Esophagus squamous epithelium (tissue), 5 donors: ENCODE measurements at regions not wholly inside any gene's neighbourhood (a gene's known extent, or its start where the extent isn't known, plus 50 kb on each side); places are given as distances from the start of the nearest gene placed in this dataset.
"Not testable (repeated sequence)": the region's sequence is repeated elsewhere in the genome, so short reads cannot be mapped to it uniquely, and the experiment has no call there.

Source experiments
- DNase-seq: peaks from one replicate; lab custom pipeline; 2025; lab: John Stamatoyannopoulos, UW
- H3K27ac ChIP-seq, 4 donors: fragments of 200-600 bp; sonication (generic); one replicate each; pipeline ENCODE4 v1.5.1; 2016 to 2019; ENCODE audit warnings: mild to moderate bottlenecking in 1 of 4
- H3K27me3 ChIP-seq, 4 donors: fragments of 200-600 bp; sonication (generic); 1 replicate in 3 of 4; 2 replicates in 1 of 4; pipeline versions ENCODE4 v1.5.1 to v1.6.0; 2017 to 2021; ENCODE audit warnings: antibody characterized with exemption in 1 of 4
- H3K36me3 ChIP-seq, 3 donors: fragments of 200-600 bp; sonication (generic); one replicate each; pipeline ENCODE4 v1.5.1; 2016 to 2019
- H3K4me1 ChIP-seq, 3 donors: fragments of 200-600 bp; sonication (generic); one replicate each; pipeline ENCODE4 v1.5.1; 2017 to 2019
- H3K4me3 ChIP-seq, 4 donors: fragments of 200-600 bp; sonication (generic); 1 replicate in 3 of 4; 2 replicates in 1 of 4; pipeline ENCODE4 v1.5.1; 2016 to 2019; ENCODE audit warnings: mild to moderate bottlenecking in 2 of 4, moderate library complexity in 1 of 4
- H3K9me3 ChIP-seq, 3 donors: fragments of 200-600 bp; sonication (generic); one replicate each; pipeline ENCODE4 v1.5.1; 2016 to 2019
- POLR2A ChIP-seq, 4 donors: fragments of 450-650 bp; IDR thresholded peaks; one replicate each; pipeline ENCODE4 v1.6.1; 2017; ENCODE audit warnings: antibody characterized with exemption in 4 of 4, mild to moderate bottlenecking in 4 of 4, moderate library complexity in 3 of 4
- WGBS, 2 donors: methylation state at CpG; one replicate each; pipeline ENCODE4 v1.1.5; 2018; 5-methylcytosine and 5-hydroxymethylcytosine counted together
- intact Hi-C: fragments of 100-400 bp; cut with DNase I; formaldehyde crosslinking; loops from one replicate; pipeline ENCODE4 v1.15.0; 2022
- TF ChIP-seq, protein P1 (sequence below), 6 experiments: fragments of 450-650 bp in 4 of 6; fragments of 200-600 bp in 2 of 6; sonication (generic) in 2 of 6; IDR thresholded peaks; one replicate each; pipeline ENCODE4 v1.5.1; 2016 to 2019; ENCODE audit warnings: antibody characterized with exemption in 6 of 6, mild to moderate bottlenecking in 4 of 6, moderate library complexity in 4 of 6
- donor health status: DM: yes; HTN: yes; CAD: no.

DNA sequence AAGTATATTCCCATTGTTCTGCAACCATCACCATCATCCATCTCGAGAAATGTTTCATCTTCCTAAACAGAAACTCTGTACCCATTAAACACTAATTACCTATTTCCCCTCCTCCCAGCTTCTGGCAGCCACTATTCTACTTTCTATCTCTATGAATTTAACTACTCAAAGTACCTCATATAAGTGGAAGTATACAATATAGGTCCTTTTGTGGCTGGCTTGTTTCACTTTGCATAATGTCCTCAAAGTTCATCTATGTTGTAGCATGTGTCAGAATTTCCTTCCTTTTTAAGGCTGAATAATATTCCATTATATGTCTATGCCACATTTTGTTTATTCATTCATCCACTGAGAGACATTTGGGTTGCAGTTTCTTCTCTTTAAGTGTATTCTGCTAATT is 159.4 kb downstream of the KCNRG start:
- H3K4me3 ChIP-seq, result no peak overlapping the region
- TF ChIP-seq, protein P1, sequence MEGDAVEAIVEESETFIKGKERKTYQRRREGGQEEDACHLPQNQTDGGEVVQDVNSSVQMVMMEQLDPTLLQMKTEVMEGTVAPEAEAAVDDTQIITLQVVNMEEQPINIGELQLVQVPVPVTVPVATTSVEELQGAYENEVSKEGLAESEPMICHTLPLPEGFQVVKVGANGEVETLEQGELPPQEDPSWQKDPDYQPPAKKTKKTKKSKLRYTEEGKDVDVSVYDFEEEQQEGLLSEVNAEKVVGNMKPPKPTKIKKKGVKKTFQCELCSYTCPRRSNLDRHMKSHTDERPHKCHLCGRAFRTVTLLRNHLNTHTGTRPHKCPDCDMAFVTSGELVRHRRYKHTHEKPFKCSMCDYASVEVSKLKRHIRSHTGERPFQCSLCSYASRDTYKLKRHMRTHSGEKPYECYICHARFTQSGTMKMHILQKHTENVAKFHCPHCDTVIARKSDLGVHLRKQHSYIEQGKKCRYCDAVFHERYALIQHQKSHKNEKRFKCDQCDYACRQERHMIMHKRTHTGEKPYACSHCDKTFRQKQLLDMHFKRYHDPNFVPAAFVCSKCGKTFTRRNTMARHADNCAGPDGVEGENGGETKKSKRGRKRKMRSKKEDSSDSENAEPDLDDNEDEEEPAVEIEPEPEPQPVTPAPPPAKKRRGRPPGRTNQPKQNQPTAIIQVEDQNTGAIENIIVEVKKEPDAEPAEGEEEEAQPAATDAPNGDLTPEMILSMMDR (IDR thresholded peaks at IDR 0.05), result no peak
- TF ChIP-seq POLR2A (IDR thresholded peaks at IDR 0.05), result no peak
- intact Hi-C loops, result no loop called here
- H3K36me3 ChIP-seq, result no peaks in the 10 kb centered on the region
- no peaks in the 10 kb centered on the region for H3K9me3 ChIP-seq
- DNase-seq, result no peak
- no peaks in the 10 kb centered on the region for H3K27me3 ChIP-seq
- WGBS, 2 donors, result 82 to 94% methylated on average over 1 of the region's 1 CpG
- H3K27ac ChIP-seq, result no peak overlapping the region
- H3K4me1 ChIP-seq, result no peaks in the 10 kb centered on the region

DNA sequence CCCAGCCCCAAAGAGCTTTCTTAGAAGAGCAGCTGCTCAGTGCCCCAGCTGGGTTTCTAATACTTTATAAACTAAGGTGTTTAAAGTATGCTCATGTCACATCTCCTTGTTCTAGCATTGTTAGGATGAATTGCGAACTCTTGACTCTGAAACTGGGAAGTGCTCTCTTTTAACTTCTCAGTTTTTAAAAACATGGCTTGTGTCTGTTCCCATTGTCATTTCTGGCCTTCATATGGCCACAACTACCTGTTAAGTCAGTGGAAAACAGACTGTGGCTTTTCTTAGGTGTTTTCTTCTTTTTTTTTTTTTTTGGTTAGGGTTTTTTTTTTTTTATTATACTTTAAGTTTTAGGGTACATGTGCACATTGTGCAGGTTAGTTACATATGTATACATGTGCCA is 164.7 kb downstream of the KCNRG start:
- TF ChIP-seq, protein P1 (IDR thresholded peaks at IDR 0.05), result no peak
- no peak for TF ChIP-seq POLR2A (IDR thresholded peaks at IDR 0.05)
- Histone ChIP-seq H3K27me3 (no peaks in the 10 kb centered on the region), H3K27ac (no peak overlapping the region), H3K9me3 (no peaks in the 10 kb centered on the region), H3K4me3 (no peak overlapping the region), H3K36me3 (no peaks in the 10 kb centered on the region), H3K4me1 (no peaks in the 10 kb centered on the region)
- WGBS, 2 donors, result 0 to 88% methylated on average over 1 of the region's 1 CpG
- intact Hi-C loops, result no loop called here
- no peak for DNase-seq

- H3K9me3 ChIP-seq, H3K4me1 ChIP-seq, intact Hi-C loops, H3K4me3 ChIP-seq, H3K36me3 ChIP-seq, H3K27me3 ChIP-seq, DNase-seq, H3K27ac ChIP-seq: not testable (repeated sequence)
- 89 to 93% methylated on average over 7 to 23 of the region's 32 CpGs for WGBS, 2 donors
These were observed 170.8 kb downstream of the KCNRG start for GRCh38 chr13:50185769-50186763.

- Histone ChIP-seq H3K27me3 (no peaks in the 10 kb centered on the region), H3K36me3 (no peaks in the 10 kb centered on the region), H3K9me3 (no peaks in the 10 kb centered on the region), H3K27ac (no peak overlapping the region), H3K4me3 (no peak overlapping the region), H3K4me1 (peaks cover 0 to 3% (median 0%) of the 10 kb centered on the region in 3 donors)
- 87 to 89% methylated on average over 3 of the region's 3 CpGs for WGBS, 2 donors
- TF ChIP-seq, protein P1 (IDR thresholded peaks at IDR 0.05), result no peak
- TF ChIP-seq POLR2A (IDR thresholded peaks at IDR 0.05), result no peak
- DNase-seq, result no peak
- intact Hi-C loops, result no loop called here
These were observed 172.2 kb downstream of the KCNRG start for GRCh38 chr13:50187352-50188029.

GRCh38 chr13:50188696-50189095 is 173.5 kb downstream of the KCNRG start:
- peaks cover 0 to 3% (median 0%) of the 10 kb centered on the region in 3 donors for H3K4me1 ChIP-seq
- DNase-seq, result no peak
- H3K36me3 ChIP-seq, result no peaks in the 10 kb centered on the region
- no peak overlapping the region for H3K27ac ChIP-seq
- 58 to 95% methylated on average over 1 of the region's 1 CpG for WGBS, 2 donors
- H3K9me3 ChIP-seq, result no peaks in the 10 kb centered on the region
- H3K4me3 ChIP-seq, result no peak overlapping the region
- intact Hi-C loops, result no loop called here
- H3K27me3 ChIP-seq, result no peaks in the 10 kb centered on the region
- no peak for TF ChIP-seq POLR2A (IDR thresholded peaks at IDR 0.05)
- TF ChIP-seq, protein P1 (IDR thresholded peaks at IDR 0.05), result no peak
